Stimulated activated naive CD8-positive, alpha-beta T cell treated with anti-CD3 and anti-CD28 coated beads, Interleukin-15, Interleukin-2, amounts not matched to agents 100 ng/mL and 50 ng/mL, for 24 hours (primary cell): ENCODE measurements at regions not wholly inside any gene's neighbourhood (a gene's known extent, or its start where the extent isn't known, plus 50 kb on each side); places are given as distances from the start of the nearest gene placed in this dataset.
"Not testable (repeated sequence)": the region's sequence is repeated elsewhere in the genome, so short reads cannot be mapped to it uniquely, and the experiment has no call there.

Experiments used
- H3K27ac Mint-ChIP-seq: one replicate; pipeline ENCODE4 v1.8.0; 2021; ENCODE audit warnings: mild to moderate bottlenecking, mixed read lengths
- H3K27me3 Mint-ChIP-seq: one replicate; pipeline ENCODE4 v1.8.0; 2021; ENCODE audit warnings: mixed read lengths
- H3K36me3 Mint-ChIP-seq: one replicate; pipeline ENCODE4 v1.8.0; 2021; ENCODE audit warnings: low read depth, mixed read lengths
- H3K4me1 Mint-ChIP-seq: one replicate; pipeline ENCODE4 v1.8.0; 2021; ENCODE audit warnings: low read depth, mixed read lengths
- H3K4me3 Mint-ChIP-seq: one replicate; pipeline ENCODE4 v1.8.0; 2021; ENCODE audit warnings: mild to moderate bottlenecking, mixed read lengths
- H3K9me3 Mint-ChIP-seq: one replicate; pipeline ENCODE4 v1.8.0; 2021; ENCODE audit warnings: mixed read lengths

DNA sequence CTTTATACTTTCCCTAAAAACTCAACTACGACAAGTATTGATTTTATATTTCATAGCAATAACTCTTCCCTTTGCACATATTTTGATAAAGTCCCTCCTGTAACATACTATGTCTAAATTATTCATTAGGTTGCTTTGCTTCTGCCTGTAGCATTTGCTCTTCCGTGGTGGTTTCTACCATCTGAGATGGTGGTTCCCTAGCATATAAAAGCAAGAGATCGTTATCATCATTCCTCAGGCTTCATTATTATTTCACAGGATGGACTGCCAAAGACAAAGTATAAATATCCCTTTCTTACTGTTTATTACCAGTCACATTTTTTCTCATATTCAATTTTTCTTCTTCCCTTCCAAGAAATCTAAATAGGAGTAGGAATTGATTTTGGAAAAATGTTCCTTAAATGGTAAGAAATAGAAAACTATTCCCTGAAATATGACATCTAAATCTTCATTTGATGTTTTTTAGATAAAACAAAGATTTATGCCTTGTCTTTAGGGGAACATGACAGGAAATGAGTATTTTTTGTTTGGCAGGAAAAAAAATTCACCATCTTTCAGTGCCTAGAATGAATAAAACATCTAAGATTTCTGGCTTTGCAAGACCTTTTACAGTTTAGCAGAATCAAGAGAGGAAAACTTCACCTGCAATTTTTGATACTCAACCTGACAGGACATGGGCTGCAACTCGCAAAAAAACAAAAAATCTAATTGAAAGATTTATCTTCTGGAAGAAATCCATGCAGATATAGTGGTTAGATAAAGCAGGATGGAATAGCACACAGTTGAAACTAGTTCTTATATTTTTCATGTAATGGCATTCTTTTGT, 340.0 kb downstream of the SPRY2 start:
- H3K27me3 Mint-ChIP-seq: no peaks in the 10 kb centered on the region
- no peaks in the 10 kb centered on the region for H3K4me1 Mint-ChIP-seq
- H3K9me3 Mint-ChIP-seq: peaks cover 3% of the 10 kb centered on the region
- H3K4me3 Mint-ChIP-seq: no peak overlapping the region
- no peak overlapping the region for H3K27ac Mint-ChIP-seq
- H3K36me3 Mint-ChIP-seq: no peaks in the 10 kb centered on the region

DNA sequence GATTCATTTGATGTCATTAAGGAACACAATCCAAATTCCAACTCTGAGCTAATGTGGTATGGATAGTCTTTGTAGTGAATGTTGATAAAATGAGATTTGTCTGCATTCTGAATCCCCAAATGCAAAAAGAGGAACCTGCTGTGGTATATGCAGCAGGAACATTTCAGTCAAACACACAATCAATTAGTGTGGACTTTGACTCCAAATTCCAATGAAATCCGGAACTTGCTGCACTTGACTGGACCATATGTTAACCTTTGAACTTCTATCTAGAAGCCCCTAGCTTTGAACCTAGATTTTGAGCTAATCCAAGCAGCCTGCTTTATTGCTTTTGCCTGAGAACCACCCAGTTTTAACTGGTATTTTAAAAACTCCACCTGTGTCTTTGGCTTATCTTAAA, 341.3 kb downstream of the SPRY2 start:
- Mint-ChIP-seq H3K27ac (no peak overlapping the region), H3K4me1 (no peaks in the 10 kb centered on the region), H3K4me3 (no peak overlapping the region), H3K9me3 (no peaks in the 10 kb centered on the region), H3K36me3 (no peaks in the 10 kb centered on the region), H3K27me3 (no peaks in the 10 kb centered on the region)

DNA sequence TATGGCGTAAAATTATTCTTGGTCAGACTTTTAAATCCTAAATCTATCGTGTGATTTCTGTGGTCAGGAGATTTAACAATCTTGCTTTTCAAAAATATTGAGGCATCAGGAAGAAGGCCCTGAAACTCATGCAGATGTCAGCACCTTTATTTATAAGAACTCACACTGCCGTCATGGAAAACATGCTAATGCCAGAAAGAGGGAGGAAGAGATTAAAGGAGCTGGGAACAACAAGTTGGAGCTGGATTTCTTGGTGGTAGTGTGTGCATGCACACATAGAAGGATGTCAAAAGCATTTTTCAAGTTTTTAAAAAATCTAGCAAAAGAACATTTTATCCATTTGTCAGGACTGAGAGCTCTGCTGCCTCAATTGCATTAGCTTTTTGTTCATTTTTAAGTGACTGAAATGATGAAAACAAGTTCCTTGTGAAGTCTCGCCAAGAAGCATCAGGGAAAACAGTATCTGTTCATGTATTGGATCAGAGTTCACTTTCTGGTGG, 342.5 kb downstream of the SPRY2 start:
- Mint-ChIP-seq H3K27me3 (no peaks in the 10 kb centered on the region), H3K4me3 (no peak overlapping the region), H3K27ac (no peak overlapping the region), H3K4me1 (no peaks in the 10 kb centered on the region), H3K9me3 (no peaks in the 10 kb centered on the region), H3K36me3 (no peaks in the 10 kb centered on the region)

DNA sequence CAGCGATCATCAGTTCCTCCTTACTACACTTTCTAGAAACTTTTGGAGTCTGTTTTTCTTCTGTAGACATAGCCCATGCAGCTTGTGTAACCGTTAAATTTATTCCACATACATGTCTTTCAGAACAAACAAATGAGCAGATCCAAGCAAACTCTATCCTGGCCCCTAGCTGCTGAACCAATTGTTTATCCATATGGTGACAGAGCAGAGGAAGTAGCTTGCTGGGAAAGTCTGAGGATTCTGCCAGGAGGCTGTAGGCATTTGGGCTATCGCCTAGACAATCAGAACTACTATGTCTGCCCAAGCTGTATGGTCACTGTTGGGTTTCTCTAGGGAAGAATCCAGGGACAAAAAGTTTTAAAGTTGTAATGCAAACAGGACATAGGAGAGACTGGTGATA, 343.7 kb downstream of the SPRY2 start:
- Mint-ChIP-seq H3K36me3 (no peaks in the 10 kb centered on the region), H3K4me3 (no peak overlapping the region), H3K27ac (no peak overlapping the region), H3K27me3 (no peaks in the 10 kb centered on the region), H3K4me1 (no peaks in the 10 kb centered on the region), H3K9me3 (no peaks in the 10 kb centered on the region)

GRCh38 chr13:79995334-79995733, 345.6 kb downstream of the SPRY2 start:
- no peaks in the 10 kb centered on the region for H3K27me3 Mint-ChIP-seq
- H3K27ac Mint-ChIP-seq: no peak overlapping the region
- no peaks in the 10 kb centered on the region for H3K36me3 Mint-ChIP-seq
- no peaks in the 10 kb centered on the region for H3K9me3 Mint-ChIP-seq
- no peak overlapping the region for H3K4me3 Mint-ChIP-seq
- H3K4me1 Mint-ChIP-seq: no peaks in the 10 kb centered on the region

GRCh38 chr13:79992111-79992510, 348.8 kb downstream of the SPRY2 start:
- no peaks in the 10 kb centered on the region for H3K36me3 Mint-ChIP-seq
- H3K9me3 Mint-ChIP-seq: no peaks in the 10 kb centered on the region
- H3K27me3 Mint-ChIP-seq: no peaks in the 10 kb centered on the region
- H3K4me1 Mint-ChIP-seq: no peaks in the 10 kb centered on the region
- no peak overlapping the region for H3K27ac Mint-ChIP-seq
- no peak overlapping the region for H3K4me3 Mint-ChIP-seq

GRCh38 chr13:79990048-79990447, 350.9 kb downstream of the SPRY2 start:
- Mint-ChIP-seq H3K27ac (no peak overlapping the region), H3K36me3 (no peaks in the 10 kb centered on the region)

DNA sequence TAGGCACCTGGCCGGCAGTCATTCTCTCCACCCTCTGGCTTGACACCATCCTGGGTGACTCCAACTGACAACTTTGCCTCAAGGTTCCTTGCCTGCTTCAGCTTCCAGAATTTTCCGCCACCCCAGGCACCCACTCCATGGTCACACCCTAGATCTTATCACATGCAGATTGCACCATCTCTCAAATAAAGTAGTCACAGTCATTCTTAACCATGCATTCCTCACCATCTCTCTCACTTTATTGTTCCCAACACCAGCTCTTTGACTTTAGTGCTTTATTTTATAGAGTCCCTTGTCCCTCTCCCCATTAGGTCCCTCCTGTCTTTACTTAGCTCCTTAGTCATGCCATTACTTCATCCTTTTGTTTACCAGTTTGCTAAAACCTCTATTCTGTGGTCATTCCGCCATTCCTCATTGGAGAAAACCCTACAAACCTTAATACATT, 351.7 kb downstream of the SPRY2 start:
- H3K9me3 Mint-ChIP-seq: no peaks in the 10 kb centered on the region
- no peak overlapping the region for H3K4me3 Mint-ChIP-seq
- no peaks in the 10 kb centered on the region for H3K4me1 Mint-ChIP-seq
- no peaks in the 10 kb centered on the region for H3K36me3 Mint-ChIP-seq
- no peak overlapping the region for H3K27ac Mint-ChIP-seq
- no peaks in the 10 kb centered on the region for H3K27me3 Mint-ChIP-seq

More at GRCh38 chr13:79990048-79990447, 350.9 kb downstream of the SPRY2 start:
- H3K9me3 Mint-ChIP-seq: no peaks in the 10 kb centered on the region
- no peaks in the 10 kb centered on the region for H3K27me3 Mint-ChIP-seq
- H3K4me3 Mint-ChIP-seq: no peak overlapping the region
- H3K4me1 Mint-ChIP-seq: no peaks in the 10 kb centered on the region

DNA sequence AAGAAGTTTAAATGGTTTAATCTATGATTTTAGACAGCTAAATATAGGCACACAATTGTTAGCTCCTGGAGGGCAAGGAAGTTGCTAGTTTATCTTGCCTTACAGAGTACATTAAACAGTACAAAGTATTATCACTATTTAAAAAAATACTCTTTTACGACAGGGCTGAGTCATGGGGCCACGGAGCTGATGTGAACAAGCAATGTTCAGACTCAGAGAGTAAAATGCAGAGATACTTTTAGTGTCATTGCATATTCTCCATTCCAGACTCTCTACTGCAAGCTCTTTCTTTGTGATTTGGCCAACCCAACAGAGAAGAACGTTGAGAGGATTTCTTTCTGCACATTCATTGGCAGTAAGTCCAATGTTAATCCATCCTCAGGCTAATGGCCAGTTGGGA, 352.4 kb downstream of the SPRY2 start:
- Mint-ChIP-seq H3K36me3 (no peaks in the 10 kb centered on the region), H3K27ac (no peak overlapping the region), H3K4me3 (no peak overlapping the region), H3K4me1 (no peaks in the 10 kb centered on the region), H3K27me3 (no peaks in the 10 kb centered on the region), H3K9me3 (no peaks in the 10 kb centered on the region)

- no peaks in the 10 kb centered on the region for H3K4me1 Mint-ChIP-seq
- H3K4me3 Mint-ChIP-seq: no peak overlapping the region
- H3K36me3 Mint-ChIP-seq: no peaks in the 10 kb centered on the region
- no peaks in the 10 kb centered on the region for H3K9me3 Mint-ChIP-seq
- H3K27ac Mint-ChIP-seq: no peak overlapping the region
- no peaks in the 10 kb centered on the region for H3K27me3 Mint-ChIP-seq
These were observed 353.2 kb downstream of the SPRY2 start for GRCh38 chr13:79987761-79988160.

DNA sequence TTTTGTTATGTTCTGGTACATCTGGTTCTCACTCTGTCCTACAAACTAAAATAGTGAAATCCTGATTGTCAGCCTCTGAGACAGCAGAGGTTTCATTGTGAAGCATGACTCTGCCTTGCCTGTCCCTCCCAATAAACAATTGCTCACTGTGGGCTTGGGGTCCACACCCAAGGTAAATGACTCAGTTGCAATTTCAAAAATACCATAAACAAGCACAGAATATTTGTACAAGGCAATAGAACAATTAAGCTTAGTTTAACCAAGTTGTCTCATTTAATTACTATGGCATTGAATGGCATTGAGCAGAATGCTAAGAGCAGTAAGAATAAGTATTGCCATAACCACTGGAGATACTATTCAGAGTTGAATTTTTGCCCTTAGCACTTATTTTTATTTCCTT, 353.6 kb downstream of the SPRY2 start:
- Mint-ChIP-seq H3K27ac (no peak overlapping the region), H3K4me3 (no peak overlapping the region), H3K27me3 (no peaks in the 10 kb centered on the region), H3K36me3 (no peaks in the 10 kb centered on the region), H3K4me1 (no peaks in the 10 kb centered on the region), H3K9me3 (no peaks in the 10 kb centered on the region)

- H3K4me3 Mint-ChIP-seq: no peak overlapping the region
- no peaks in the 10 kb centered on the region for H3K27me3 Mint-ChIP-seq
- no peaks in the 10 kb centered on the region for H3K36me3 Mint-ChIP-seq
- no peaks in the 10 kb centered on the region for H3K9me3 Mint-ChIP-seq
- H3K4me1 Mint-ChIP-seq: no peaks in the 10 kb centered on the region
- no peak overlapping the region for H3K27ac Mint-ChIP-seq
These were observed 354.0 kb downstream of the SPRY2 start for GRCh38 chr13:79986890-79987289.

DNA sequence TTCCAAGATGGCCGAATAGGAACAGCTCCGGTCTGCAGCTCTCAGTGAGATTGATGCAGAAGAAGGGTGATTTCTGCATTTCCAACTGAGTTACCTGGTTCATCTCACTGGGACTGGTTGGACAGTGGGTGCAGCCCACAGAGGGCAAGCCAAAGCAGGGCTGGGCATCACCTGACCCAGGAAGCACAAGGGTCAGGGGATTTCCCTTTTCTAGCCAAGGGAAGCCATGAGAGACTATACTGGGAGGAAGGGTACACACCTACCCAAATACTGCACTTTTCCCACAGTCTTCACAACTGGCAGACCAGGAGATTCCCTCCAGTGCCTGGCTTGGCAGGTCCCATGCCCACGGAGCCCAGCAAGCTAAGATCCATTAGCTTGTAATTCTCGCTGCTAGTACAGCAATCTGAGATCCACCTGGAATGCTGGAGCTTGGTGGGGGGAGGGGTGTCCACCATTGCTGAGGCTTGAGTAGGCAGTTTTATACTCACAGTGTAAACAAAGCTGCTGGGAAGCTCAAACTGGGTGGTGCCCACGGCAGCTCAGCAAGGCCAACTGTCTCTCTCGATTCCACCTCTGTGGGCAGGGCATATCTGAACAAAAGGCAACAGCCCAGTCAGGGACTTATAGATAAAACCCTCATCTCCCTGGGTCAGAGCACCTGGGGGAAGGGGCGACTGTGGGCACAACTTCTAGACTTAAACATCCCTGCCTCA, 365.8 kb downstream of the SPRY2 start:
- peaks cover 11% of the 10 kb centered on the region for H3K9me3 Mint-ChIP-seq
- not testable (repeated sequence) for H3K4me1 Mint-ChIP-seq, H3K36me3 Mint-ChIP-seq, H3K4me3 Mint-ChIP-seq, H3K27ac Mint-ChIP-seq, H3K27me3 Mint-ChIP-seq

GRCh38 chr13:79973533-79973963, 367.4 kb downstream of the SPRY2 start:
- H3K4me3 Mint-ChIP-seq: no peak overlapping the region
- no peaks in the 10 kb centered on the region for H3K4me1 Mint-ChIP-seq
- H3K9me3 Mint-ChIP-seq: peaks cover 7% of the 10 kb centered on the region
- no peak overlapping the region for H3K27ac Mint-ChIP-seq
- H3K36me3 Mint-ChIP-seq: no peaks in the 10 kb centered on the region
- no peaks in the 10 kb centered on the region for H3K27me3 Mint-ChIP-seq

DNA sequence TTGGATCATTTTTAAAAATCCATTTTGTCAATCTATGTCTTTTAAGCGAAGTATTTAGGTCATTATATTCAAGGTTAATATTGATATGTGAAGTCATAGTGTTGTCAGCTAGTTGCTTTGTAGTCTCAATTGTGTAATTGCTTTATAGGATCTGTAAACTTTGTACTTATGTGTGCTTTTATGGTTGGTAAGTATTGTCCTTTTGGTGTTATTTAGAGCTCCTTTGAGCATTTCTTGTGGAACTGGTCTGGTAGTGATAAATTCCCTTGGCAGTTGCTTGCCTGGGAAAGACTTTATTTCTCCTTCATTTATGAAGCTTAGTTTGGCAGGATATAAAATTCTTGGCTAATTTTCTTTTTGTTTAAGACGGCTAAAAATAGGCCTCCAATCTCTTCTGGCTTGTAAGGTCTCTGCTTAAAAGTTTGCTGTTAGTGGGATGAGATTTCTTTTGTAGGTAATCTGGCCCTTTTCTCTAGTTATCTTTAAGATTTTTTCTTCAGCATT, 368.8 kb downstream of the SPRY2 start:
- Mint-ChIP-seq H3K36me3 (no peaks in the 10 kb centered on the region), H3K9me3 (peaks cover 4% of the 10 kb centered on the region), H3K27ac (no peak overlapping the region), H3K4me1 (no peaks in the 10 kb centered on the region), H3K4me3 (no peak overlapping the region), H3K27me3 (no peaks in the 10 kb centered on the region)
